SK-N-DZ (cell line): ENCODE measurements at regions not wholly inside any gene's neighbourhood (a gene's known extent, or its start where the extent isn't known, plus 50 kb on each side); places are given as distances from the start of the nearest gene placed in this dataset.
"Not testable (repeated sequence)": the region's sequence is repeated elsewhere in the genome, so short reads cannot be mapped to it uniquely, and the experiment has no call there.

Experiments
- DNase-seq: peaks from one replicate; pipeline ENCODE4 v3.0.0-alpha.2; 2015; ENCODE audit warnings: low spot score

DNA sequence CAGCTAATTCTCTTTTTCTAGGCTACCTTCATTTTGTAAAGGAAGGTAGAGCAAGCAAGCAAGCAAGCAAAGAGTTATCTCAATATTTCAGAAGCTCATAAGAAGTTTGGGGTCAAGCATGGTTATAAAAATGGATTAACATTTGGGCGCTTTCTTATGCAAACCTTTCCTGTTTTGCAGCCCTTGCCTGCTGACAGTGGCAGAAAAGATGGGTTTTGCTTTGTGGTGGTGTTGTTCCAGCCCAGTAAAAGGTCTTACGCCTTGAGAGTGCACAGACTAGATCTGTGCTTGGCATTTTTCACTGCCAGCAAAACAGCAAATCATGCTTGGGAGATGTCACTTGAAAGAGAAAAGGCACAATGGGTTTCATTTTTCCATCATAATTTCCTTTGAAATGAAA lies 1320.6 kb upstream of the CELF4 start:
- DNase-seq, result no peak

DNA sequence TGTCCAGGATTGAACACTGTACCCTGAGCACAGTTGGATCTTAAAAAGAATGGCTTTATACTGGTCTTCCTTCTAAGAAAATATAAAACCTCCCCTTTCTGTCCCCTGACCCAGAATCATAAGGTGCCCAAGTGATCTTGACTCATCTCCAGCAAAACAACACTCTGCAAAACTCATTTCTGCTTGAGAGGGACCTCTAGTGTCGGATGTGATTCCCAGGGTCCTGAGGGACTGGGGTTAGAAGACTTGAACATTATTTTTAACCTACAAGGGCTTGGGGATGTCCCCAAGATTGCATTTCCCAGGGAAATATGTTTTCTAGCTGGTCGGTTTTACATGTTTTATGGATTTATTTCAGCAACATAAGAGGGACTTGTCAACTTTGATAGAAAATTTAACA lies 1318.5 kb upstream of the CELF4 start:
- no peak for DNase-seq

DNA sequence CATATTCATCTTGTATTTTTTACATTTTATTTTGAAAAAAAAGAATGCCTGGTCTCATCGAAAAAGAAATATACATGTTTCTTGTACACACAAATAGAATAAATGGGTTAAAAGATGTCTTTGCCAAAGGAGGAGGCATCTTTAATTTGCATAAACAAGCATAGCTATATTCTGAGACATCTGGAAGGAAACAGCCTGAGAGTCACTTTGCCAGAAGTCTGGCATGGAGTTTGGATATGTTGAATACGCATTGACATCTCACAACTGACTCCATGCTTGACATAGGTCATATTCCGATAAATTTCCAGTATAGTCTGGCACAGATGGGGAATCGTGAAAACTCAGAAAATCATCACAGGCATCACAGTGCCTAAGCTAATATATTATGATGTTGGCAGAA lies 1317.5 kb upstream of the CELF4 start:
- no peak for DNase-seq

DNA sequence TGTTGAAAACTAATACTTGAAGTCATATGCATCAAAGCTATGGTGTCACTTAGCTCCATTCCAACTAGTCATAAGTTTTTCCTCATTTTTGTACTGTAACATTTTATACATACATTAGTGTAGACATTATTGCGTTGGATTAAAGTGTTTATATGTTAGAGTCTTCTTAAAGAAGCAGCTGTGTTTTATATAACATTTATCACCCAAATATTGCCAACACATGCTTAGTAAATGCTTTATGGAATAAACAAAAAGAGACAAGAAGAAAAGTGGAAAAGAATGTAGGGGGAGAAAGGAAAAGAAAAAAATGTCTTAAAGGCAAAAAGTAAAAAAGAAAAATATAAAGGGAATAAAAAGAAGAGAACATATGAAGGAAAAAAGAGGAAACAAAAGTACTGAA lies 1314.3 kb upstream of the CELF4 start:
- no peak for DNase-seq

DNA sequence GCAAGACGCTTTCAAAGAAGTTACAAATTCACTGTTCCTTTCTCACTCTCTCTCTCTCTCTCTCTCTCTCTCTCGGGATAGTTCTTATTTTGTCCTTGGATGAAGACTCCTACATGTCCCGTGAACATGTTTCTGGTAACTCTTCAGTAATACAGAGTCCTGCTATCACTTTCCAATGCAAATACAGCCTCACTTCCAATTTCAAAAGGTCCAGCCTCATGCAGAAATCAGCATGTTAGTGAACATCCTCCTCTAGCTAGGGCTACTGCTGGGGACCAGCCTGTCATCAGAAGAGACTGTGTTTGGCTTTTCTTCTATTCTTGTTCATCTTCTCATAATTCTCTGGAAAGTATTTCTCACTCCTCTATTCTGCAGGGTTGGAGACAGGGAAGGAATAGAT lies 1306.7 kb upstream of the CELF4 start:
- DNase-seq, result no peak

DNA sequence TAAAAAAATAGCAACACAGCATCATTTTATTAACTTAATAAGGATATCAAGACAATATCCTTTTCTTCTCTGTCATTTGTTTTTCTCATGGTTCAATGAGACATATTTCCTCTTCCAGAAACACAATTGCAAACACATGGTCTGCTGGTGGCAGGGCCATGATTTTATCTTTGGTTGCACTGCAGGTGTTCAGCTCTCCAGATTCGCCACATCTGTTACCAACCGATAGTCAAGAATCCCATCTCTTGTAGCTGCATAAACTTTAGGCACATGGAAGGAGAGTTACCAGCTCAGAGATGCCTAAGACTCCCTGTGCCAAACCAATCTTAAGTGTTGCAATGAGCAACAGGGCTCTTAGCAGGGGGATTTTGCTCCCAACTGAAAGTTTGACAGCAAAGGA lies 1303.2 kb upstream of the CELF4 start:
- peak; percentile 36 for DNase-seq

DNA sequence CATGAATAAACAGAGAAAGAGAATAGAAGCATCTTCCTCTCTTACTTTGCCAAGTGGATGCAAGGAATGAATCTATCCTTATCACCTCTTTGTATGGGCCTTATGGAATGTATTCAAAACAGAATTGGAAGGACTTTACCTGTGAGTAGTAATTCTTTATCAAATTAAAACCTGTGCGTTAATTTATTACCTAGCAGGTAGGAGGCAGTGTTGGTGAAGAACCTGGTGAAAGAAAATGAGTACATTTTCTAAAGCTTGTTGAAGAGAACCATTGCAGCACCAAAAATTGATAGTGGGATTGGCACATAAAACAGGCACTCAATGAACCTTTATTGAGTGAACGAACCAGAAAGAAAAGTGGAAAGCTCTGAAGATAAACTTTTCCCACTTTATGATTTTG lies 1302.1 kb upstream of the CELF4 start:
- no peak for DNase-seq

DNA sequence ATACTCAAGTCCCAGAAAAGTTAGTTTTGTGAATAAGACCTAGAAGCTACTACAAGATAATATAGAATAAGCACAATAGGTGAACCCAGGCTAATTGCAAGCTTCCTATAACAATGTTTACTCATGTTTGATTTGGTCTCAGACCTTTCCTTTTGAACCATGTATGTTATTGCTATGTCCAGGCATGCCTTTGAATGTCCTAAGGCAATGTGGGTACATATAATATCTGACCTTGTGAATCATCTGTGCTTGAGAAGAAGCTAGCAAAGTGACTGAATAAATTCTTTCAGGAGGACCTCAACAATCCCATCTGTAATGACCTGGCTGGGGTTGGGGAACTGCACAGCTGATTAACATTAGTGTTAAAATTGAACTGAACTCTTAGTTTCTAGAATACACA lies 1285.9 kb upstream of the CELF4 start:
- DNase-seq, result no peak

DNA sequence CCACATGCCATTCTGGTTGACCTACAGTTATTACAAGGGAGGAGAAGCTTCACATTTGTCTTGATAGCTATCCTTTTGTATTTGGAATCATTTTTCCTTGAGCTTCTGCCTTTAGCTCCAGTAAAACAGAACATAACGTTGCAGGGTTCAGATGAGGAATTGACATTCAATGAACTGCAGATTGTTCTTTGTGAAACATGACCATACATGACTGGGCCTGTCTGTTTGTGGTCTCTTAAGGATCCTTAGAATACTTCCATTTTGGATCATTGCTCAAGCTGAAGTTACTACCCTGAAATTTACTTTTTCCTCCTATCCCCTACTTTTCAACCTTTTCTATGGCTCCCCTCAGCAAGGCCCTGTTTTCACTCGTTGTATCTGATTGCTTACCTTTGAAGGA lies 1281.7 kb upstream of the CELF4 start:
- DNase-seq, result no peak

DNA sequence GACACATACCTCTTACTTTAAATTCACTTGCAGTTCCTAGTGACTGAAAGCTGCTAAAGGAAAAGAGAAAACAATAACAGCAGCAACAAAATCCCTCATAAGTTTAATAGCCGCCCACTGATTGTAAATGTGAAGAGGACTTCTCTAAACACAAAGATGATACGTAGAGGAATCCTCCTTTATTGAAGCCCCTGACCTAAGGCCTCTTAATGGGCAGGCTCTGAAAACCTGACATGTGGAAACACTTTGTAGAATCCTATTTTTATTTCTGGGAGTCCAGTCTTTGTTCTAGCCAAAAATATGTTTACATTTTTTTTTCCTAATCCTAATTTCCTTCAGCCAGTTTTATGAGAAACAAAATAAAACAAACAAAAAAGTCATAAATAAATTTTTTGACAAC lies 1277.7 kb upstream of the CELF4 start:
- no peak for DNase-seq

DNA sequence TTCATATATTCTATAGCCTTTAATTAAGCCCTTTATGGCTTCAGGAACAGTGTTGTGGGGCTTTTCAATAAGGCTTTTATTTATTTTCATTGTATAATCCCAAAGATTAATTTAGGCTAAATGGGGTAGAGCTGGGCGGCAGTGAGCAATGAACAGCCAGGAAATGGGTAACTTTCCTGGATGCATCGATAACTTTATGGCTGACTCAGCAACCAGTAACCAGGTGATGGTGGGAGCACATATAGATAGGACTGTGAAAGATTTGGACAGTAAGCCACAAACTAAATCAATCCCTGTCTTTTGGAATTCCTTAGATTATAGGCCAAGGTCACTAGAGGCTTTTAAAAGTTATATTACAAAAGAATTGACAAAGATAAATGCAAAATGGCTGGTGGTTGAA lies 1260.6 kb upstream of the CELF4 start:
- DNase-seq, result no peak

DNA sequence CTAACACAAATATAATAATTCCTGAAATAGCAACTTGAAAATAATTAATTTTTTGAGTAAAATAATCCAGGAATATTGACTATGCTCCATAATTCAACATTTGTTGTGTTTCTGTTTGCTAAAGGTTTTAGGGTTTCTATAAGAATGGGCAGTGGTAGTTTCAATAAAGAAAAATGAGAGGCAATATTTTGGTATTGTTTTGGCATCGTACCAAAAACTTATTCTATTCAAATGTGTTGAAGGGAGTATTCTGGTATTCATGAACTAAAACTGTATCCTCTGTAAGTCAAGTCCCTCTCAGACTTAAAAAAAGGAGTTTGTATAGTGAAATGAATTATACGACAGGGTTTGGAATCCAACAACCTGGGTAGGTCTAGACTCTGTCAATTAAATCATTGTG lies 1245.6 kb upstream of the CELF4 start:
- DNase-seq, result no peak

DNA sequence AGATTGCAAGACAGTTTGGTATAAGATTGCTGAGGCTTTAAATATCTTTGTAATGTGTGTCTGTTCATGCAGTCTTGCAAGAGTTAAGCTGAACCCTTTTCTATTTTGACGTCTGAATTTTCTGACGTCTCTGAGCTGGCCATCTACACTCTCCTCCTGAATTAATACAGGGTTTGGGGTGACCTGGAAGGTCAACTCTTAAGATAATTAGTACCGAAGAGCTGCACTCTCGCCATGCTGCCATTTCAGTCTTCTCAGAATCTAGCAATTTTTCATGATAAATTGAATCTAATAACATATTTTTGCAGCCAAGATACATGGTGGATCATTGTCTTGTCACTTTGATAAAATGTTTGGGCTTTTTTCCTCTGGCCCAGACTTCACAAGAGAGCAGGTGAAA lies 1245.2 kb upstream of the CELF4 start:
- no peak for DNase-seq

DNA sequence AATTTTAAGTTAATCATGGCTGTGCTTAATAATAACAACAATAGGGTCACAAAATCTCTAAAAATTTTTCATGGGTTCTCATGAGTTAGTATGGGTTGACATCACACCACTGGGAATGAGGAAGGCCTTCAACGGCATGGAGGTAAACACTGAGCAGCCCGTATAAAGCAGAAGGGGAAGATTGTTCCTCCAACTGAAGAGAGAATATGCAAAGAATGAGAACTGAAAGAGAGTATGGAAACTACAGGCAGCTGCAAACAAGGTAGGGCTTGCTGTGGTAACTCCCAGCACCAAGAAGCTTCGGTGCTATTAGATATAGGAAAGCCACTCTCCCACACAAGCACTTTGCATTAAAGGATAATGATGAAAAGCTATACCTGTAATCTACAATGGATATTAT lies 1242.3 kb upstream of the CELF4 start:
- no peak for DNase-seq

DNA sequence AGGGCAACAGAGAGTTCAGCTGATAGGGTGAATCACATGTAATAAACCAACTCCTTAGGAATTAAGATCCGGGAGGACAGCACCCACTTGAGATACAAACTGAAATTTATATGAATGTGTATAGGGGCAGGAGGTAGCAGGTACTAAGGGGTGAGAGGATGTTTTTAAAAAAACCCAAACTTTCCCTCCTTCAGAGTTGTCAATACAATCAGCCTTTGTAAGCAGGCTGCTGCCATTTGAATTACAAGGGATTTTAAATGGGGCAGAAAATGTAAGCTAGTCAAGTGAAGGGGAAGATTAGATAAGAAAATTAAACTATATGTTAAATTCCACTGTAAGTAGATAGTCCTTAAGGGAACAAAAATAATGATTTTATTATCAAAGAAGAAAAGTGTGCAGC lies 1239.7 kb upstream of the CELF4 start:
- DNase-seq, result no peak

DNA sequence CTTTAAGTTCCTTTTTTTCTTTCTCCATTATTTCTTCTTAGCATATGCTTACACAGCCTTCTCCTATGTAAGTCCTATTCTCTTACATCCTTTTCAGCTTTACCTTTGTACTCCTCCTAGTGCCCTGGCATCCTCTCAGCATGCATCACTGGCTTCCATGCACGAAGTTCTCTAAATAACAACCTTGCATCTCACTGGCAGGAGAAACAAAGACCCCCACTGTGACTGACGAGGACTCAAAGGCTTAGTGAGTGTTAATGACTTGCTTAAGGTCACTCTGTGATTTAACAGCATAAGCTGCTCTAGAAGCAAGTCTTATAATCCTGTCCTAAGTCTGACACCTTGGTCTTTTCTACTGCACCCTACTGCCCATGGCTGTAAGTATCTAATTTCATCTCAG lies 1236.0 kb upstream of the CELF4 start:
- DNase-seq, result no peak

DNA sequence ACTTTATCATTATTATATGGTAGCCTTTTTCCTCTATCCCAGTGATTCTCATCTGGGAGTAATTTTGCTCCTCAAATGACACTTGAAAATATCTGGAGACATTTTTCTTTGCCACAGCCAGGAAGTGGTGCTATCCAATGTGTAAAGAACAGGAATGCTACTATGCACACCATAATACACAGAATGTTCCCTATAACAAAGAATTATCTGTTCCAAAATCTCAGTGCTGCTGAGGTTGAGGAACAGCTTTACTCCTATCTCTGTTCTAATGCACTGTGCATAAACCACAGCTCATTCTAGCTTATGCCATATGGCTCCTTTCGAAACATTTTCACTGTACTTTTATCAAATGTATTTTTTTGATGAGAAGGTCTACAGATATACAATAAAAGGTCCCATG lies 1231.2 kb upstream of the CELF4 start:
- no peak for DNase-seq

DNA sequence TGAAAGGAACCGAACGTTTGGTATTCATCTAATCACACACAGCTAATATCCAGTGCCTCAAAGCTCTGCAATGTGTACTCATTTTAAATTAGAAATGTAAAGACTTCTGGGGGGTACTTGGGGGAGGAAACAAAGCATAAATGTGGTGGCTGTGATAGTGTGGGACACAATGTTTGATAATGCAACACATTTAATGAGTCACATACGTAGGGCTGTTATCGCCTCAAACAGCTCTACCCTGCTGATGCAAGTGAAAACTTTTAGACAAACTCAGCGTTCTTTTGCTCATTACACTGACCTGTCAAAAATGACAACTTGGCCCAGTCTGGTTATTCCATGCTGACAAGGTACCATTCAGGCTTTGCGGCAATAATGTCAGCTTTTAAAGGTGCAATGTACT lies 1227.1 kb upstream of the CELF4 start:
- DNase-seq, result no peak

DNA sequence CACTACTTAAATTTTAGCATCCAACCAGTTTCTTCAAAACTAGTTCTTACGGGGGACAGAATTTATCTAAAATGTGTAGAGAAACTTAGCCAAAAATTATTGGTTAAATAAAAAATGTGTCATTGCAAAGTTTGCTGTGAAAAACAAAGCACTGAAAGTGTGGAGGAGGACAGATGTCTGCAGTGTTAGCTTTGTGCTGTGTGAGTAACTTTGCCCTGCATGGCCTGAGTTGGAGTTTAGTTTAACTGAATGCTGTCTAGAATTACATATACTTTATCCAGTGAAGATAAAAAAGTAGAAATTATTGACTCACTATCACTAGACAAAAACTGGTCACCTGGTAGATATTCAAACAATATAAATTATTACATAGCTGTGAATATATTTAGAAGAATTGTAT lies 1225.2 kb upstream of the CELF4 start:
- DNase-seq, result no peak

DNA sequence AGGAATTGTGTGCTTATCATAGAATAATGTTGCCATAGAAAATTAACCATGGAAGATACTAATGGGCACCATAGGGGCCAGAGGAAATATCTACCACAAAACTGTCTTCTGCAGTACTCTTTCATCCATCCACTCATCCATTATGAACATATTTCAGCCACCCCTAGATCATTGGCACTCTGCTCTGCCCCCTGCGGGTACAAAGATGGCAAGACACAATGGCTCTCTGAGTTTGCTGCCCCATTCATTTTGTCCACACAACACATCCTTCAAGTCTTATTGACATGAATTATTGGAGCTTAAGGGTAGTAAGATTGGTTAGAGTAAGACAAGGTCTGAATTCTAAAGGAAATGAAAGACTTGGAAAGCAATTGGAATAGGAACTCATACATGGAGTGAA lies 1224.7 kb upstream of the CELF4 start:
- no peak for DNase-seq

DNA sequence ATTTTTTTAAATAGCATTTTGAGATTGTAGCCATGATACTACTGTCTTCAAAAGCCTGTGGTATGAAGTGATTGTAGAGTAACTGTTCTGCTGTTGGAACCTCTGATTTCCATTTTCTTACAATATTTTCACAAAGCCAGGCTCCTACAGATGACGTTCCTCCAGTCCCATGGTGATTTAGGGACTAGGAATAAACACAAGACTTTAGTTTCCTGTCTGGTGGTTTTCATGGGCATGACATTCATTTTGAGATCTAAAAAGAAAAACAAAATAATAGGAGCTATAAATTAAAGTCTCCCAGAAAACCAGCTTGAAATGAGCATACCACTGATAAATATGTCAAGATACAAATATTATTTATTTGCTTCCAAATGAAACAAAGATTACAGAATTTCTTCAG lies 1223.5 kb upstream of the CELF4 start:
- no peak for DNase-seq

DNA sequence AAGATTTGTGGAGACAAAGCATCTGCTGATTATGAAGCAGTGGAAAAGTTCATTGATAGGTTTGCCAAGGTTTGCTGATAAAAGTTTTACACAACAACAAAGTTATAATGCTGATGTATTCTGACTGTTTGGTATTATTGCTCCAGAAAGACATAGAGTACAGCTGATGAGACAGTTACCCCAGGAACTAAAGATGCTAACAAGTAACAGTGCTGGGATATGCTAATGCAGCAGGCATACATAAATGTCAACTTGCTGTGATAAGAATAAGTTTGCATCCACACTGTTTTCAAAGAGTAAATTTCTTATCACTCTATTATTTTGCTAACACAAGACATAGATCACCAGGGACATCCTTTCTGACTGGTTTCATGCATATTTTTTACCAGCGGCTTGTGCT lies 1221.3 kb upstream of the CELF4 start:
- DNase-seq, result no peak

DNA sequence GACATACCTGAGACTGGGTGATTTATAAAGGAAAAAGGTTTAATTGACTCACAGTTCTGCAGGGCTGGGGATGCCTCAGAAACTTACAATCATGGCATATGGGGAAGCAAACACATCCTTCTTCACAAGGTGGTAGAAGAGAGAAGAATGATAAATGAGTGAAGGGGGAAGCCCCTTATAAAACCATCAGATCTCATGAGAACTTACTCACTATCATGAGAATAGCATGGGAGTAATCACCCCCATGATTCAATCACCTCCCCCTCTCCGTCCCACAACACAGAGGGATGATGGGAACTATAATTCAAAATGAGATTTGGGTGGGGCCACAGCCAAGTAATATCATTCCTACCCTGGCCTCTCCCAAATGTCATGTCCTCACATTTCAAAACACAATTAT lies 1206.0 kb upstream of the CELF4 start:
- DNase-seq, result not testable (repeated sequence)

DNA sequence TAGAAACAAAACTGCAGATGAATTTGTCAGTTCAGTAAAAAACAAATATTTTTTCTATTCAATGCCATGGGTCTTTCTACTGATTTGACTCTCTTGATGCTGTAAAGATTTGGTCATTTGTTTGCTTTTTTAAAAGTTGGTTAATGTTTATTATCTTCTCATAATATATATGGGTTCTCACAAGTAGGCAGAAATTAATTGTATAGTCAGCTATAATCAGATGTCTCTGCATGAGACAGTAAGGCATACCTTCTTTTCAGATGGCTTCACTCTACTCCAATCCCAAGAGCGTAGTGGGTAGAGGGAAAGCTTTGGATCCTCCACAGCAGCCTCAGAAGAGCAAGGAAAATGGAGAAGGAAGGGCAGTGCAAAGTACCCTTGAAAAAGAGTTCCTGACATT lies 1202.9 kb upstream of the CELF4 start:
- no peak for DNase-seq

DNA sequence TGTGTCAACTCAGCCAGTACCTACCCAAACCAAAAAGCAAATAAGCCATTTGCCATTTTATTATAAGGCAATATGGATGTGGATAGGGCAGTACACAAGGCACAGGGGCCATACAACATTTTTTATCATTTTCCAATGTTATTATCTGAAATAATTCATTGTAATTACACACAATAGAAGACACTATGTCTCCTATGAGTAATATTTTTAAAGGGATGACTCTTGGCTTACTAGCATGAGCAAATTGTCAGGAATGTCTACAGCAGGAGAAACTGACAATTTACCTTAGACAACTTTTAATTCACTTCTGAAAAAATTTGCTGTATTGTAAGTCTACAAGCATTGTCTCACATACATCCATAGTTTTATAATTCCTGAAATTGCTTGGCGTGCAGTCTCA lies 1193.9 kb upstream of the CELF4 start:
- DNase-seq, result no peak
